OCI-LY3 (cell line): ENCODE measurements at regions not wholly inside any gene's neighbourhood (a gene's known extent, or its start where the extent isn't known, plus 50 kb on each side); places are given as distances from the start of the nearest gene placed in this dataset.

Experiments used
- CTCF ChIP-seq: fragments of 200-600, 300-600 bp; sonication (generic); IDR thresholded peaks from 2 replicates; pipeline ENCODE4 v1.5.1; 2014; ENCODE audit warnings: antibody characterized with exemption, low read length, low read depth
- EZH2phosphoT487 ChIP-seq: fragments of 200-600 bp; shearing (Covaris generic); IDR thresholded peaks from 2 replicates; pipeline ENCODE4 v1.6.1; 2018; ENCODE audit warnings: antibody characterized with exemption, mixed run types, low read depth

DNA sequence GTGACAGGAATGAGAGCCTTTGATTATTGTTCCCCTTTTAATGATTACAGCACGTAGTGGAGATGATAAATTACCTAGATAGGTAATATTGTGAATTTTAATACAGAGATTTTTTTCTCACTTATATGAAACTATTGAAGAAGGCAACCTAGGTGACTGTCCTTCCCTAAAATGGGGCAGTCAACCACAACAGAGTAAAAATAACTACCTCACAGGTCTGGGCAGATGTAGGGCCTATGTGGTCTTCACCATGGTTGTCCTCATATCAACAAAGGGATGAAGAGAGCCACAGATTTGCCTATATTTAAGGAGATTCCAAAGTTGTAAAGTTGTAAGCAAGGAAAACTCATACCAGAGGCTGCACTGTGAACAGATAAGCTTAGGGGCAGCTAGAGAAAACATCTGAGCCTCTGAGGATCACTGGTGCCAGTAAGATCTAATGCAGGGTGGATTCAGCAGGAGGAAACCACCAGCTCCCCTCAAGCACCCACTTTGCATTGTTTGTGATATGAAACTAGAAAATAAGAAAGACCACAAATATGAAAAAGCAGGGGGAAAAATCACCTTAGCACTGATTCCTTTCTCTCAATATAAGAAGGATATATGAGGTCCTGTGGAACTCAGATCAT, 547.9 kb upstream of the GALNTL6 start:
- TF ChIP-seq CTCF (no peak), EZH2phosphoT487 (no peak)
